Endothelial cell of umbilical vein (primary cell): ENCODE measurements at regions not wholly inside any gene's neighbourhood (a gene's known extent, or its start where the extent isn't known, plus 50 kb on each side); places are given as distances from the start of the nearest gene placed in this dataset.

ENCODE experiments used
- BruUV-seq: library from RNA; stranded (reverse); fragments of 400-500 nt; replicated peaks from 2 replicates; lab custom pipeline; 2021; lab: Mats Ljungman, UMichigan
- CTCF ChIA-PET: fragments of 300-600, 350-600 bp; sonication (Branson Sonifier 250); formaldehyde crosslinking; loops from one replicate; lab custom pipeline; 2021; ENCODE audit warnings: antibody characterized with exemption, inconsistent platforms; lab: Charles Lee
- POLR2A ChIA-PET: fragments of 300-600, 350-600 bp; sonication (Branson Sonifier 250); formaldehyde crosslinking; loops from one replicate; lab custom pipeline; 2021; ENCODE audit warnings: antibody characterized with exemption, inconsistent platforms; lab: Charles Lee
- DNase-seq: peaks from one replicate; pipeline ENCODE4 v3.0.0-alpha.2; 2011; ENCODE audit warnings: low read depth, low spot score
- FAIRE-seq: peaks from 2 replicates; lab custom pipeline; 2011; peaks lifted over from hg19 to GRCh38; lab: Jason Lieb, UNC
- H2AFZ ChIP-seq: 2 replicates; pipeline ENCODE4 v1.6.0; 2012; ENCODE audit warnings: low read depth, low read length, control low read depth, inconsistent platforms
- H3K27ac ChIP-seq: 2 replicates; pipeline ENCODE4 v1.5.1; 2011; ENCODE audit warnings: low read depth, mild to moderate bottlenecking, control low read depth, low read length, moderate library complexity; ENCODE audit not compliant: insufficient read depth
- H3K27me3 ChIP-seq, 2 experiments: 2 replicates each; pipeline versions ENCODE4 v1.6.0 to v1.6.1; 2011; ENCODE audit warnings: low read length in 2 of 2, mixed read lengths in 1 of 2; ENCODE audit not compliant: control insufficient read depth in 2 of 2, insufficient read depth in 2 of 2
- H3K36me3 ChIP-seq, 2 experiments: 2 replicates in 1 of 2; 3 replicates in 1 of 2; pipeline ENCODE4 v1.5.1; 2011; ENCODE audit warnings: low read length in 2 of 2, mild to moderate bottlenecking in 1 of 2, moderate library complexity in 1 of 2; ENCODE audit not compliant: control insufficient read depth in 2 of 2, insufficient read depth in 2 of 2; ENCODE audit errors: extremely low read depth in 1 of 2
- H3K4me1 ChIP-seq: 3 replicates; pipeline ENCODE4 v1.5.1; 2011; ENCODE audit warnings: mild to moderate bottlenecking, low read length; ENCODE audit not compliant: control insufficient read depth, insufficient read depth; ENCODE audit errors: extremely low read depth
- H3K4me2 ChIP-seq: 2 replicates; pipeline ENCODE4 v1.6.1; 2011; ENCODE audit warnings: low read length, control low read depth, mixed read lengths; ENCODE audit not compliant: insufficient read depth
- H3K4me3 ChIP-seq, 3 experiments: fragments of 200-600 bp in 1 of 3; sonication (generic), shearing (Covaris generic) in 1 of 3; replicated peaks in 1 of 3; 2 replicates each; pipeline ENCODE4 v1.5.1; 2011 to 2016; ENCODE audit warnings: control low read depth in 3 of 3, low read length in 3 of 3, mild to moderate bottlenecking in 2 of 3, inconsistent platforms in 1 of 3, low read depth in 1 of 3, moderate library complexity in 1 of 3; ENCODE audit not compliant: insufficient read depth in 1 of 3
- H3K79me2 ChIP-seq: 2 replicates; pipeline ENCODE4 v1.6.0; 2012; ENCODE audit warnings: low read length, inconsistent platforms; ENCODE audit not compliant: control insufficient read depth, insufficient read depth
- H3K9ac ChIP-seq: replicated peaks from 2 replicates; pipeline ENCODE3; 2011; ENCODE audit warnings: low read length, control low read depth; ENCODE audit not compliant: insufficient read depth; ENCODE audit errors: extremely low read depth
- H3K9me1 ChIP-seq: replicated peaks from 3 replicates; pipeline ENCODE4 v1.6.0; 2011; ENCODE audit warnings: mild to moderate bottlenecking, low read length; ENCODE audit not compliant: control insufficient read depth, insufficient read depth; ENCODE audit errors: extremely low read depth
- H3K9me3 ChIP-seq: replicated peaks from 2 replicates; pipeline ENCODE4 v1.5.1; 2012; ENCODE audit warnings: low read length, inconsistent platforms; ENCODE audit not compliant: control insufficient read depth, insufficient read depth
- H4K20me1 ChIP-seq: replicated peaks from 2 replicates; pipeline ENCODE3; 2011; ENCODE audit warnings: mild to moderate bottlenecking, low read length; ENCODE audit not compliant: control insufficient read depth, insufficient read depth; ENCODE audit errors: extremely low read depth
- CTCF ChIP-seq, 2 donors: IDR thresholded peaks; 1 replicate in 1 of 2; 2 replicates in 1 of 2; pipeline ENCODE4 v1.5.1; 2011; ENCODE audit warnings: low read length in 2 of 2, mild to moderate bottlenecking in 2 of 2, moderate library complexity in 2 of 2, control low read depth in 1 of 2, inconsistent platforms in 1 of 2, low read depth in 1 of 2; ENCODE audit not compliant: insufficient read depth in 1 of 2; ENCODE audit errors: extremely low read depth in 1 of 2
- EZH2 ChIP-seq: IDR thresholded peaks from 2 replicates; pipeline ENCODE4 v1.6.1; 2012; ENCODE audit warnings: borderline replicate concordance, low read depth, mild to moderate bottlenecking, moderate library complexity, low read length, inconsistent platforms; ENCODE audit not compliant: severe bottlenecking
- FOS ChIP-seq: IDR thresholded peaks from 2 replicates; pipeline ENCODE4 v1.6.1; 2011; ENCODE audit warnings: mild to moderate bottlenecking, low read length, moderate library complexity, borderline replicate concordance; ENCODE audit not compliant: insufficient read depth
- GATA2 ChIP-seq: IDR thresholded peaks from 2 replicates; pipeline ENCODE4 v1.7.0; 2011; ENCODE audit warnings: low read depth, mild to moderate bottlenecking, moderate library complexity, mixed read lengths, low read length; ENCODE audit not compliant: insufficient read length, insufficient read depth
- JUN ChIP-seq: IDR thresholded peaks from 2 replicates; pipeline ENCODE4 v1.6.1; 2011; ENCODE audit warnings: borderline replicate concordance, low read depth; ENCODE audit not compliant: insufficient read length, insufficient read depth
- MAX ChIP-seq: IDR thresholded peaks from 2 replicates; pipeline ENCODE4 v1.6.1; 2011; ENCODE audit not compliant: insufficient read depth, insufficient read length
- MYC ChIP-seq: IDR thresholded peaks from one replicate; pipeline ENCODE4 v1.6.1; 2011; ENCODE audit warnings: mild to moderate bottlenecking, low read depth, low read length
- POLR2A ChIP-seq: IDR thresholded peaks from 2 replicates; pipeline ENCODE4 v1.6.1; 2012; ENCODE audit warnings: low read depth, mild to moderate bottlenecking, control low read depth, low read length
- POLR2AphosphoS5 ChIP-seq: IDR thresholded peaks from 2 replicates; pipeline ENCODE4 v1.6.1; 2012; ENCODE audit warnings: low read depth, mild to moderate bottlenecking, control low read depth, low read length, moderate library complexity; ENCODE audit not compliant: insufficient read depth
- dilution Hi-C: fragments of 300-500 bp; cut with MboI; formaldehyde crosslinking; loops from one replicate; pipeline ENCODE4 v1.15.0; 2019; ENCODE audit warnings: low sequenced_read_pairs; ENCODE audit not compliant: extremely low pct_ligation_motif_present
- intact Hi-C: fragments of 100-400 bp; cut with micrococcal nuclease; formaldehyde crosslinking; loops from one replicate; pipeline ENCODE4 v1.10.0; 2022

GRCh38 chr6:168979254-168979653, 274.4 kb downstream of the THBS2 start:
- FAIRE-seq (no peak), DNase-seq (no peak)
- ChIA-PET CTCF (no interaction called here), POLR2A (no interaction called here)
- Histone ChIP-seq H4K20me1 (no peaks in the 10 kb centered on the region), H3K4me3 (no peak overlapping the region), H3K4me1 (no peaks in the 10 kb centered on the region), H3K9me1 (no peaks in the 10 kb centered on the region), H3K9ac (no peak overlapping the region), H2AFZ (no peak overlapping the region), H3K79me2 (no peaks in the 10 kb centered on the region), H3K4me2 (no peak overlapping the region), H3K9me3 (no peaks in the 10 kb centered on the region), H3K36me3 (no peaks in the 10 kb centered on the region), H3K27me3 (no peaks in the 10 kb centered on the region), H3K27ac (no peak overlapping the region)
- dilution Hi-C loops (no loop called here), intact Hi-C loops (no loop called here)
- no TSS peak for BruUV-seq
- TF ChIP-seq POLR2A (no peak), MAX (no peak), FOS (no peak), MYC (no peak), POLR2AphosphoS5 (no peak), GATA2 (no peak), EZH2 (no peak), CTCF (IDR thresholded peaks at IDR 0.05; ENCODE audit: extremely low read depth in 1 of 2, insufficient read depth in 1 of 2, low read depth in 1 of 2, low read length in 2 of 2) (no peak), JUN (no peak)
